HFF-Myc (cell line): ENCODE measurements at regions not wholly inside any gene's neighbourhood (a gene's known extent, or its start where the extent isn't known, plus 50 kb on each side); places are given as distances from the start of the nearest gene placed in this dataset.
"Not testable (repeated sequence)": the region's sequence is repeated elsewhere in the genome, so short reads cannot be mapped to it uniquely, and the experiment has no call there.

Source experiments
- DNase-seq: peaks from one replicate; pipeline ENCODE4 v3.0.0-alpha.2; 2011; ENCODE audit warnings: low read depth; ENCODE audit errors: extremely low read depth
- H3K4me3 ChIP-seq: replicated peaks from 2 replicates; pipeline ENCODE4 v1.5.1; 2011; ENCODE audit warnings: low read depth, mild to moderate bottlenecking, control low read depth, low read length
- TF ChIP-seq, protein P1 (sequence below): IDR thresholded peaks from 2 replicates; pipeline ENCODE4 v1.5.1; 2012; ENCODE audit warnings: mild to moderate bottlenecking, low read depth, low read length, control low read depth; ENCODE audit errors: missing control alignments

DNA sequence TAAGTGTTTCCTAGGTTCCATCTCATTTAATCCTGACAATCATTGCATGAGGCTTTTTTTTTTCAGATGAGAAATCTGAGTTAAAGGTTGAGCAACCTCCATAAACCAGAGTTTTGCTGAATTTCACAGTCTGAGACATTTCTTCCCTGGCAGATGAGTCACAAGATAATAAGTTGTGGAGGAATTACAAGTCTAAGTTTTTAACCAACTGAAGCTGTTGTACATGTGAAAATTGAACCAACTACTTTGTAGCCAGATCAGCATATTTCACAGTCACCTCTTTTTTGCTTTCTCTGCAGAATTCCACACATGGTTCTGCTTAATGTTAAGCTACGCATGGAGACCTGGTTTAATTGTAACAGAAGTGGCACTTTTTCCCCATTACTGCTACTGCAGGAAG lies 765.6 kb downstream of the CDH11 start:
- H3K4me3 ChIP-seq: no peak overlapping the region
- TF ChIP-seq, protein P1, sequence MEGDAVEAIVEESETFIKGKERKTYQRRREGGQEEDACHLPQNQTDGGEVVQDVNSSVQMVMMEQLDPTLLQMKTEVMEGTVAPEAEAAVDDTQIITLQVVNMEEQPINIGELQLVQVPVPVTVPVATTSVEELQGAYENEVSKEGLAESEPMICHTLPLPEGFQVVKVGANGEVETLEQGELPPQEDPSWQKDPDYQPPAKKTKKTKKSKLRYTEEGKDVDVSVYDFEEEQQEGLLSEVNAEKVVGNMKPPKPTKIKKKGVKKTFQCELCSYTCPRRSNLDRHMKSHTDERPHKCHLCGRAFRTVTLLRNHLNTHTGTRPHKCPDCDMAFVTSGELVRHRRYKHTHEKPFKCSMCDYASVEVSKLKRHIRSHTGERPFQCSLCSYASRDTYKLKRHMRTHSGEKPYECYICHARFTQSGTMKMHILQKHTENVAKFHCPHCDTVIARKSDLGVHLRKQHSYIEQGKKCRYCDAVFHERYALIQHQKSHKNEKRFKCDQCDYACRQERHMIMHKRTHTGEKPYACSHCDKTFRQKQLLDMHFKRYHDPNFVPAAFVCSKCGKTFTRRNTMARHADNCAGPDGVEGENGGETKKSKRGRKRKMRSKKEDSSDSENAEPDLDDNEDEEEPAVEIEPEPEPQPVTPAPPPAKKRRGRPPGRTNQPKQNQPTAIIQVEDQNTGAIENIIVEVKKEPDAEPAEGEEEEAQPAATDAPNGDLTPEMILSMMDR: no peak
- peak; percentile 51 for DNase-seq

DNA sequence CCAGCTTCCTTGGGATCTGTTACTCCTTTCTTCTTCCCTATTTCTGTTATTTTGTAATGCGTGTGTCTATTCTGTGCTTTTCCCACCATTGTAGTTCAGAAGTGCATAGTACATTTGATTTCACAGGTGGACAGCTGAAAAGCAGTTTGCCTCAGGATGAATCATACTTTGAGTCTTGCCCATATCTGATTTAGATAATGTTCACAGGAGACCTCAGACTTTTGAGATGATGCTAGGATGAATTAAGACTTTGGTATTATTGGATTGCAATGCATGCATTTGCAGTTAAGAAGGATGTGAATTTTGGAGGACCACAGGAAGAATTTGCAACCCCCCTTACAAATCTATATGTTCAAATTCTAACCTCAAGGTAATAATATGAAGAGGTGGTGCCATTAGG lies 769.6 kb downstream of the CDH11 start:
- no peak overlapping the region for H3K4me3 ChIP-seq
- TF ChIP-seq, protein P1: no peak
- no peak for DNase-seq

DNA sequence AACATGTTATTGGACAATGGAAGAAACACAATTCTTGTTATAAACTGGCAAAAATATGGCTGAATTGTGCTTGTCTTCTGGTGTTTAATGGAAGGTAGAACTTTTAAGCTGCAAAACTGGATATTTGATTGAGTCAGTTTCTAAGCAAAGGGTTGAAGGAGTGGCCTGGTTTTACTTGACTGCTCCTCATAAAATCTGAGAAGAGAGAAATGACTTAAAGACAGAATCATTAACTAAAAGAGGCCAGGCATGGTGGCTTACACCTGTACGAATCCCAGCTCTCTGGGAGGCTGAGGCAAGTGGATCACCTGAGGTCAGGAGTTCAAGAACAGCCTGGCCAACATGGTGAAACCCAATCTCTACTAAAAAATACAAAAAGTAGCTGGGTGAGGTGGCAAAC lies 770.7 kb downstream of the CDH11 start:
- H3K4me3 ChIP-seq: no peak overlapping the region
- TF ChIP-seq, protein P1: no peak
- DNase-seq: no peak

DNA sequence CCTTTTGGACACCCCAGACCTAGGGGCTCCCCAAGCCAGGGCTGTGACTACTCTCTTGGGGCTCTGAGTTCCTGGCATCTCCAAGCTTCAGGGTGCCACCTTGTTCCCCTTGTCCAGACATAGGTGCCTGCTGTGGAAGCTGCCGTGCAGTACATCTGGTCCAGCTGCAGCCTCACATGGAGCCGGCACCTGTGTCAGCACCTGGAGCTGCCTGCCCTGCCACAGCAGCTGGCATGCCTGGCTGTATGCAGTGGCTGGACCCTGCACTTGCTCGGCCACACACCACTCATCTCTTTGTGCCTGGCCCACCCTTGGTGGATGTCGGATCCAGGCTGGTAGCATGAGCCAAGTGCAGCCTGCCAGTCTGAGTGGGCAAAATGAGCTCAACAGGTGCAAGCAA lies 775.8 kb downstream of the CDH11 start:
- no peak for DNase-seq
- H3K4me3 ChIP-seq: no peak overlapping the region
- TF ChIP-seq, protein P1: no peak

DNA sequence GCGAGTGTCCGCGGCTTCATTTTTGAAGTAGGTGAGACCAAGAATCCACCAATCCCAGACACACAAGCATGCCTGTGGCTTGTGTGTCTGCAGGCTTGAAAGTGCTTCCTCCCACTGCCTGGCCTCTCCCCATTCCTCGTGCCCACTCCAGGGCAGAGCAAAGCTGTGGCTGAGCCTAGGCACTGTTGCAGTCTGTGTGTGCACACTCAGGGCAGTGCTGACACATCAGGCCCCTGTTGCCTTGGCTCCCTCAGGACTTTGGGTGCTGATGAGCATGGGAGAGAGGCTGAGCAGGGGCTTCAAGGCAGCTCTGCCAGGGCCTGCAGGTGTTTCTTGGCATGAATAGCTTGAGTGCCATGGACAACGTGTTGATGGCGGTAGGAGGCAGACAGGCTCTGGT lies 776.7 kb downstream of the CDH11 start:
- no peak overlapping the region for H3K4me3 ChIP-seq
- no peak for DNase-seq
- TF ChIP-seq, protein P1: no peak

DNA sequence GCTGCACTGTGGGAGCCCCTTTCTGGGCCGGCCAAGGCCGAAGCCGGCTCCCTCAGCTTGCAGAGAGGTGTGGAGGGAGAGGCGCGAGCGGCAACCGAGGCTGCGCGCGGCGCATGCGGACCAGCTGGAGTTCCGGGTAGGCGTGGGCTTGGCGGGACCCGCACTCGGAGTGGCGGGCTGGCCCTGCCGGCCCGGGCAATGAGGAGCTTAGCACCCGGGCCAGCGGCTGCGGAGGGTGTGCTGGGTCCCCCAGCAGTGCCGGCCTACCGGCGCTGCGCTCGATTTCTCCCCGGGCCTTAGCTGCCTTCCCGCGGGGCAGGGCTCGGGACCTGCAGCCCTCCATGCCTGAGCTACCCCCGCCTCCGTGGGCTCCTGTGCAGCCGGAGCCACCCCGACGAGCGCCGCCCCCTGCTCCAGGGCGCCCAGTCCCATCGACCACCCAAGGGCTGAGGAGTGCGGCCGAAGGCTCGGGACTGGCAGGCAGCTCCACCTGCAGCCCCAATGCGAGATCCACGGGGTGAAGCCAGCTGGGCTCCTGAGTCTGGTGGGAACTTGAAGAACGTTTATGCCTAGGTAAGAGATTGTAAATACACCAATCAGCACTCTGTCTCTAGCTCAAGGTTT lies 777.9 kb downstream of the CDH11 start:
- not testable (repeated sequence) for H3K4me3 ChIP-seq, DNase-seq

DNA sequence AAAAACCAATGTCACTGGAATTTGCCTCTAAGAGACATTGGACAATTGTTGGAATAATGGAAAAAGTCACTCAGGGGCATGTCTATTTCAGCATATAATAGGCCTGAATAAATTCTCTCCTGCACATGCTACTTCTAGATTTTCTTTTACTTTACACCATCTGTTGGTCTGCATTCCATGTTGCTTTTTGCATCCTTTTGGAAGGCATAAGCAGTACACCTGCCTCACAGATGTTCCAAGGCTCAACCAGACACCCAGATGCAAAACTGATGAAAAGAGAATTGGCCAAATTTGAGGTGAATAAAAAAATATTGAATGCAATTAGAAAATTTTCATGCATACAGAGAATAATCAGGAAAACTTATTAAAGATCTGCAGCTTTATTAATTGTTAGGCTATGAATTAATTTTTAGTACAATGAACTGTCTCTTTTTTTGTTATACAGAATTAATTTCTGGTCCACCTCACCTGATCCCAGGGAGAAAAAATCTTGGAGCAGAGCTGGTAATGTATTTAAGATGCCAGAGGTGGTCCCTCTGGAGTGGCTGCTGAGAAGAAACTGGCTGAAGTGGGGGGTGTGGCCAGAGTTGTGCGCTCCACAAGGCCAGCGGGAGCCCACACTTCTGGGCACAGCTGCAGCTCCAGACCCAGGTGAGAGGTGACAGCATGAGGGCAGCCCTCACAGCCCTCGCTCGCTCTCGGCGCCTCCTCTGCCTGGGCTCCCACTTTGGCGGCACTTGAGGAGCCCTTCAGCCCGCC lies 778.6 kb downstream of the CDH11 start:
- TF ChIP-seq, protein P1: no peak
- DNase-seq: peak; percentile 37
- no peak overlapping the region for H3K4me3 ChIP-seq

DNA sequence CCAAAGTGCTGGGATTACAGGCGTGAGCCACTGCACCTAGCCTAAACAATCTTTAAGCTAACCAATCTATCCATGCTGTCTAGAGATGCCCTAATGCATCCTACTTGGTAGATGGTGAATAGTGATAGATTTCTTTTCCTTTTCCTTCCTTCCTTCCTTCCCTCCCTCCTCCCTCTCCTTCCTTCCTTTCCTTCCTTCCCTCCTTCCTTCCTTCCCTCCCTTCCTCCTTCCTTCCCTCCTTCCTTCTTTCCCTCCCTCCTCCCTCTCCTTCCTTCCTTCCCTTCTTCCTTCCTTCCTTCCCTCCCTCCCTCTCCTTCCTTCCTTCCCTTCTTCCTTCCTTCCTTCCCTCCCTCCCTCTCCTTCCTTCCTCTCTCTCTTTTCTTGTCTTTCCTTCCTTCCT lies 780.5 kb downstream of the CDH11 start:
- DNase-seq: not testable (repeated sequence)

More for the DNA sequence above, 780.5 kb downstream of the CDH11 start:
- H3K4me3 ChIP-seq: not testable (repeated sequence)
